SIG-M5 treated with dmso at 0.1 percent for 504 hours (cell line): ENCODE measurements at regions not wholly inside any gene's neighbourhood (a gene's known extent, or its start where the extent isn't known, plus 50 kb on each side); places are given as distances from the start of the nearest gene placed in this dataset.
"Not testable (repeated sequence)": the region's sequence is repeated elsewhere in the genome, so short reads cannot be mapped to it uniquely, and the experiment has no call there.

ENCODE experiments used
- DNase-seq: peaks from one replicate; lab custom pipeline; 2025; ENCODE audit not compliant: unreplicated experiment; lab: John Stamatoyannopoulos, UW

- peak; percentile 99 for DNase-seq
Measured at GRCh38 chr6:27132532-27133280, 114.8 kb upstream of the PRSS16 start.

DNA sequence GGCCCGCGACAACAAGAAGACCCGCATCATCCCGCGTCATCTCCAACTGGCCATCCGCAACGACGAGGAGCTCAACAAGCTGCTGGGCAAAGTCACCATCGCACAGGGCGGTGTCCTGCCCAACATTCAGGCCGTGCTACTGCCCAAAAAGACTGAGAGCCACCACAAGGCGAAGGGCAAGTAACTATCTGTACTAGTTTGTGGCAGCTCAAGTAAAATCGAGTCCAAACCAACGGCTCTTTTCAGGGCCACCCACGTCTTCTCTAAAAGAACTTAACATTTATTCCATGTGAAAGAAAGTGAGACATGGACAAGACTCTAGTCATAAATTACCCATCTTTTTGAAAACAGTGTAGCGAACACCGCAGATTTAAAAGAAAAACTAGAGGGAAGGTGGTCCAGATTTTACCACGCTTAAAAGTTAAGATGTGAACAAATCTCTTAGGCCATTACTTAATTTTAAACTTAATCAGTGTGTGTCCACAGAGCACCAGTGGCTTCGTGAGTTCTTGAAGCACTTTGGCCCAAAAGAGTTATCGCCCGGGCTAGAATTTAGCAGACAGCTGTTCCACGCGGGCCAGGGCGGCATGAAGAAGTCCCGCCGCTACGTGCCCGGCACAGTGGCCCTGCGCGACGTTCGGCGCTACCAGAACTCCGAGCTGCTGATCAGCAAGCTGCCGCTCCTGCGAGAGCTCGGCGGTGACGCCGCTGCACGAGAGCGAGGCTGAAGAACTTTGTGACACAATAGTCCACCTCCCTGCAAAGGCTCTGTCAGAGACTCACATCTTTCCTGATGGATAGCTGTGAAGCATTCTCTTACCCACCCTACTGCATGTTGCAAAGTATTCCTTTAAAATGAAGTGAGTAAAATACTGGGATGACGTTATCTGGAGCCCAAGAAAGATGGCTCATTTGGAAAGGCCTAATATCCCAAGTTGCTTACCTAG, 113.9 kb upstream of the PRSS16 start:
- peak; percentile 83 for DNase-seq

GRCh38 chr6:27135087-27135657, 112.3 kb upstream of the PRSS16 start:
- peak; percentile 74 for DNase-seq

- no peak for DNase-seq
Measured at GRCh38 chr6:27136077-27136644, 111.3 kb upstream of the PRSS16 start.

- peak; percentile 68 for DNase-seq
Measured at GRCh38 chr6:27136978-27137814, 110.3 kb upstream of the PRSS16 start.

DNA sequence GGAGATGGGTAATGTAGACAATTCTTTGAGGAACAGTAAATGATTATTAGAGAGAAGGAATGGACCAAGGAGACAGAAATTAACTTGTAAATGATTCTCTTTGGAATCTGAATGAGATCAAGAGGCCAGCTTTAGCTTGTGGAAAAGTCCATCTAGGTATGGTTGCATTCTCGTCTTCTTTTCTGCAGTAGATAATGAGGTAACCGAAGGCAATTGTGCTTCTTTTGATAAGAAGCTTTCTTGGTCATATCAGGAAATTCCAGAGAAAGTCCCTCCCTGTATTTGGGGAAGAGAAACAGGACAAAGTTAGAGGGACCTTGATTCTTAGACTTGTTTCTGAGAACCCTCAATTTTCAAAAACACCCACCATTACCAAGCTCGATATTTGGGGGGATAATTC, 109.1 kb upstream of the PRSS16 start:
- DNase-seq = no peak

DNA sequence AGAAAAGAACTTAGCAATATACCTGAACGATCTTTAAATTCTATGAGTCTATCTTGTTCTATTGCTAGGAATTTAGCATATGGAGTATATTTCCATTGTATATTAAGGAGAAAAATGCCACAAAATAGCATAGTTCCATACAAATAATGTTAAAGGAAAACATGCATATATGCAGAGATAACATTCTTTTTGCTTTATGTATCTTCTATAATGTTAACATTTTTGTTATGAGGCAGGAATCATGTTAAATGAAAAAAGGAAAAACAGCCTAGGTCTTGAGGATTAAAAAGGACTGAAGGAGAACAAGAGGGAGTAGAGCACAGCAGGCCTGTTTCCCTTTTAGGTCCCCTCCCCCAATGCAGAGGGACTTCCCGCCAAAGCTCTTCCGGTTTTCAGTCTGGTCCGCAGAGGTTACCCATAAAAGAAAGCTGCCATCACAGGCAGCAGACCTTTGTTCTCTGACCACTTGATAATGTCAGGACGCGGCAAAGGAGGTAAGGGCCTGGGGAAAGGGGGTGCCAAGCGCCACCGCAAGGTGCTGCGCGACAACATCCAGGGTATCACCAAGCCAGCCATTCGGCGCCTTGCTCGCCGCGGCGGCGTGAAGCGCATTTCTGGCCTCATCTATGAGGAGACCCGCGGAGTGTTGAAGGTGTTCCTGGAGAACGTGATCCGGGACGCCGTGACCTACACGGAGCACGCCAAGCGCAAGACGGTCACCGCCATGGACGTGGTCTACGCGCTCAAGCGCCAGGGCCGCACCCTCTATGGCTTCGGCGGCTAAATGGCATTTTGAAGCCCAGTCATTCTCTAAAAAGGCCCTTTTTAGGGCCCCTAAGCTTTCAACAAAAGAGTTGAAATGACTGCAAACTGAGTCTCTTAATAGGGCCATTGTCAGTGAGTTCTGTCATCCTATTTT, 108.4 kb upstream of the PRSS16 start:
- DNase-seq = peak; percentile 91

GRCh38 chr6:27139756-27140579, 107.5 kb upstream of the PRSS16 start:
- DNase-seq = peak; percentile 66

DNA sequence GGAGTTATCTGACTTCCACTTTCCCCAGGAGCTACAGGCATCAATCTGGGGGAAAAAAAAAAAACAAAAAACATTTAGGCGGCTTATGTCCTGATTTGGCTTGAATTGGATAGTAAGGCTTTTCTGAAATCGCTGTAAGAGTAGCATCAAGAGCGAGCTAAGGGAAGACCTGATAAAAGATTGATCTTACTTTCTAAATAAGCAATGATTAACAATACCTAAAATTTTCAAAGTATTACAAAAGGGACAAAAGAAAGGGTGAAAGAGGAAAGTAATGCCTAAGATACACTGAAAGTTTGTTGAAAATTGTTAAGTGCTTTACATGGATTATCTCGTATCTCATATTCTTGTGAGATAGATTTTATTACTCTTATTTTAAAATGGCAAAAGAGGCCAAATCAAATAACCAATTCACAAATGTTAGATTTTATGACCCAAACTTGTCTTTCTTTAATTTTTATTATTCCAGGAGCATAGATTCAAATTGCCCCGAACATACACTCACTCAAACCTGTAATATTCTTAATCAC, 106.4 kb upstream of the PRSS16 start:
- no peak for DNase-seq

DNA sequence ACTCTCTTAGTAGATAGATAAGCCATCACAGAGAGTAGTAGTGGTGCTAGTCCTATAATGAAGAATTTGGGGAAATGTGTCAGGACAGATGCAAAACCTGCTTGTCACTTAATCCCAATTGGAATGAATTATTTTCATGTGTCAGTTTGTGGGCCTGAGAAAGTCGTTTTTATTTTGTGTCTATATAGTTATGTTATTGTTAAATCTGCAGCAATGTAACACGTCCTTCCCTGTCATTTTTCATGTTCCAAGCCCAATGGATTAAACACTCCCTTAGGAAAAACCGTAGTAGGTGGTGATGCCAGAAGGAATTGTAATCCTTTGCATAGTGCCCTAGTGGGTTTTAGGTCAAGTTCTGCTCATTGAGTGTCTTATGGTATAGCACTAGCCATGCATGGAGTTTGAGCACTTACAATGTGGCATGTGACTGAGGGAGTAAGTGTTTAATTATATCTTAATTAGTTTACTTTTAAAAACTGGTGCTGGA, 105.9 kb upstream of the PRSS16 start:
- peak; percentile 37 for DNase-seq

DNA sequence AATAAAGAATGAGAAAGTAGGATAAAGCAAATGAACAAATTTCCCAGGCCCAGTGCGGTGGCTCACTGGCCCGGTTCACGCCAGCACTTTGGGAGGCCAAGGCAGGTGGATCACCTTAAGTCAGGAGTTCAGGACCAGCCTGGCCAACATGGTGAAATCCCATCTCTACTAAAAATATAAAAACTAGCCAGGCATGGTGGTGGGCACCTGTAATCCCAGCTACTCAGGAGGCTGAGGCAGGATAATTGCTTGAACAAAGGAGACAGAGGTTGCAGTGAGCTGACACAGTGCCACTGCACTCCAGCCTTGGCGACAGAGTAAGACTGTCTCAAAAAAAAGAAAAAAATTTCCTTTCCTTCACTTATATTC, 104.5 kb upstream of the PRSS16 start:
- not testable (repeated sequence) for DNase-seq

DNA sequence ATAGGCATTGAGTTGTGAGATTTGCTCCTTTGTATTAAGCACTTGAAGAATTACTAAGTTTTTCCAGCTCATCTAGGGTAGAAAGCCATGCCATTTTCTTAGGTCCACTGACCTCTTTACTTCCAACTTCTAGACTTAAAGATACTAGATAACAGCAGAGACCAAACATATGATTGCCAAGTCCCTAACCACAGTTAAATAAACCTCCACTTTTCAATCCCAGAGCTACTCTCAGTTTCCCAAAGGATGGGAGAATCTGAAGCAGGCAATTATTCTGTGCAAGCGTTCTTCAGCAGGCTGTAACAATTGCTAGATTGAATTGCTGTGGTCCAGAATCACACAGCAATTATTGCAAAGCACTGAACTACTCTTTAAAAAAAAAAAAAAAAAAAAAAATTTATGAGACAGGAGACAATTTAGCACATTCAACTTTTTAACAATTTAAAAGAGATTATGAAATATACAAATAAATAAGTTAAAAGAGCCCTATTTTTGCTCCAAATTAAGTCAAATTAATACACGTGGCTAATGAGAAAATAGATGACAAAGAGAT, 104.0 kb upstream of the PRSS16 start:
- no peak for DNase-seq

GRCh38 chr6:27144740-27145079, 102.8 kb upstream of the PRSS16 start:
- DNase-seq = peak; percentile 43

- peak; percentile 94 for DNase-seq
Measured at GRCh38 chr6:27145731-27146455, 101.6 kb upstream of the PRSS16 start.

DNA sequence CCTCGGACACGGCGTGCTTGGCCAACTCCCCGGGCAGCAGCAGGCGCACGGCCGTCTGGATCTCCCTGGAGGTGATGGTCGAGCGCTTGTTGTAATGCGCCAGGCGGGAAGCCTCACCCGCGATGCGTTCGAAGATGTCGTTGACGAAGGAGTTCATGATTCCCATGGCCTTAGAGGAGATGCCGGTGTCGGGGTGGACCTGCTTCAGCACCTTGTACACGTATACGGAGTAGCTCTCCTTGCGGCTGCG, 101.1 kb upstream of the PRSS16 start:
- not testable (repeated sequence) for DNase-seq

DNA sequence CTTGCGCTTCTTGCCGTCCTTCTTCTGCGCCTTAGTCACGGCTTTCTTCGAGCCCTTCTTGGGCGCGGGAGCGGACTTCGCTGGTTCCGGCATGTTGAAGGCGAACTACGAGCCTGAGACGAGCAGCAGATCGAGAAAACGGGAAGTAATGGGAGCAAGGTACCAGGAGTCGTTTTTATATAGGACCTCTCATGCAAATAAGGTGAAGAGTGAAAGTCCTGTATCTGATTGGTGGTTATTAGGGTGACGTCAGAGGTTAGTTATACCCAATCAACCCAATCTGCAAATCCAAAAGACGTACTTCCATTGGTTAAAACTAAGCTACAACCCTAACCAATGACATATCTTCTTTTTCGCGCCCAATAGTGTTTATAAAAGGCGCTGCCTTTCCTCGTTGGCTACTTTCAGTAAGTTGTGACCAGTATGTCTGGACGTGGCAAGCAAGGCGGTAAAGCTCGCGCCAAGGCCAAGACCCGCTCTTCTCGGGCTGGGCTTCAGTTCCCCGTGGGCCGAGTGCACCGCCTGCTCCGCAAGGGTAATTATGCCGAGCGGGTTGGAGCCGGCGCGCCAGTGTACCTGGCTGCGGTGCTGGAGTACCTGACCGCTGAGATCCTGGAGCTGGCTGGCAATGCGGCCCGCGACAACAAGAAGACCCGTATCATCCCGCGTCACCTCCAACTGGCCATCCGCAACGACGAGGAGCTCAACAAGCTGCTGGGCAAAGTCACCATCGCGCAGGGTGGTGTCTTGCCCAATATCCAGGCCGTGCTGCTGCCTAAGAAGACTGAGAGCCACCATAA, 100.6 kb upstream of the PRSS16 start:
- peak; percentile 99 for DNase-seq

GRCh38 chr6:27148404-27148795, 99.1 kb upstream of the PRSS16 start:
- DNase-seq = no peak
